ENCODE measurements at regions not wholly inside any gene's neighbourhood (a gene's known extent, or its start where the extent isn't known, plus 50 kb on each side); places are given as distances from the start of the nearest gene placed in this dataset.
"Not testable (repeated sequence)": the region's sequence is repeated elsewhere in the genome, so short reads cannot be mapped to it uniquely, and the experiment has no call there.

GRCh38 chr6:78243519-78243918 is 590.7 kb downstream of the MEI4 start:
- no peak for DNase-seq

- no peak for DNase-seq
These were observed 599.1 kb downstream of the MEI4 start for GRCh38 chr6:78251931-78252330.

GRCh38 chr6:78253618-78254017 is 600.8 kb downstream of the MEI4 start:
- DNase-seq: no peak

- DNase-seq: no peak
These were observed 607.1 kb downstream of the MEI4 start for GRCh38 chr6:78259935-78260334.

- not testable (repeated sequence) for DNase-seq
These were observed 606.9 kb upstream of the IRAK1BP1 start for GRCh38 chr6:78260427-78260826.

- no peak for DNase-seq
These were observed 598.5 kb upstream of the IRAK1BP1 start for GRCh38 chr6:78268591-78269452.

- DNase-seq: no peak
These were observed 566.5 kb upstream of the IRAK1BP1 start for GRCh38 chr6:78300885-78301284.

GRCh38 chr6:78302411-78302810 is 564.9 kb upstream of the IRAK1BP1 start:
- DNase-seq: no peak

GRCh38 chr6:78308025-78308424 is 559.3 kb upstream of the IRAK1BP1 start:
- DNase-seq: no peak

- no peak for DNase-seq
These were observed 545.1 kb upstream of the IRAK1BP1 start for GRCh38 chr6:78322068-78322845.

GRCh38 chr6:78324213-78324612 is 543.1 kb upstream of the IRAK1BP1 start:
- no peak for DNase-seq

GRCh38 chr6:78340755-78341154 is 526.6 kb upstream of the IRAK1BP1 start:
- no peak for DNase-seq

- DNase-seq: no peak
These were observed 521.5 kb upstream of the IRAK1BP1 start for GRCh38 chr6:78345882-78346281.

GRCh38 chr6:78347191-78347916 is 520.0 kb upstream of the IRAK1BP1 start:
- DNase-seq: no peak

- DNase-seq: no peak
These were observed 514.3 kb upstream of the IRAK1BP1 start for GRCh38 chr6:78353040-78353439.

GRCh38 chr6:78363688-78364087 is 503.7 kb upstream of the IRAK1BP1 start:
- no peak for DNase-seq

- DNase-seq: no peak
These were observed 501.9 kb upstream of the IRAK1BP1 start for GRCh38 chr6:78365473-78365872.

GRCh38 chr6:78377056-78377455 is 490.3 kb upstream of the IRAK1BP1 start:
- no peak for DNase-seq

GRCh38 chr6:78379982-78380381 is 487.4 kb upstream of the IRAK1BP1 start:
- no peak for DNase-seq

- DNase-seq: no peak
These were observed 486.8 kb upstream of the IRAK1BP1 start for GRCh38 chr6:78380541-78380940.

GRCh38 chr6:78383968-78384367 is 483.4 kb upstream of the IRAK1BP1 start:
- no peak for DNase-seq

GRCh38 chr6:78386854-78387253 is 480.5 kb upstream of the IRAK1BP1 start:
- not testable (repeated sequence) for DNase-seq

- no peak for DNase-seq
These were observed 477.3 kb upstream of the IRAK1BP1 start for GRCh38 chr6:78390066-78390465.
